OCI-LY3 (cell line): ENCODE measurements at regions not wholly inside any gene's neighbourhood (a gene's known extent, or its start where the extent isn't known, plus 50 kb on each side); places are given as distances from the start of the nearest gene placed in this dataset.

ENCODE experiments used
- H2AFZ ChIP-seq: fragments of 200-600, 300-600 bp; shearing (Covaris generic); 2 replicates; pipeline ENCODE4 v1.6.0; 2014; ENCODE audit warnings: antibody characterized with exemption, low read depth, low read length
- H3K27ac ChIP-seq: fragments of 200-600, 300-600 bp; sonication (generic); 2 replicates; pipeline ENCODE4 v1.5.1; 2014; ENCODE audit warnings: mild to moderate bottlenecking, low read length, moderate library complexity, mixed read lengths
- H3K27me3 ChIP-seq: fragments of 200-600, 300-600 bp; sonication (generic); 2 replicates; pipeline ENCODE4 v1.6.1; 2014; ENCODE audit warnings: low read depth, low read length, mixed read lengths
- H3K36me3 ChIP-seq: fragments of 200-600, 300-600 bp; sonication (generic); replicated peaks from 2 replicates; pipeline ENCODE3; 2014; ENCODE audit warnings: low read depth, low read length, mixed read lengths
- H3K4me1 ChIP-seq: fragments of 300-600, 200-600 bp; sonication (generic); 2 replicates; pipeline ENCODE4 v1.6.1; 2014; ENCODE audit warnings: low read length, mixed read lengths
- H3K4me2 ChIP-seq: fragments of 200-600, 300-600 bp; sonication (generic); 2 replicates; pipeline ENCODE4 v1.6.1; 2014; ENCODE audit warnings: low read length, mixed read lengths
- H3K4me3 ChIP-seq: fragments of 300-600, 200-600 bp; sonication (generic); 2 replicates; pipeline ENCODE4 v1.5.1; 2014; ENCODE audit warnings: antibody characterized with exemption, mild to moderate bottlenecking, low read length, moderate library complexity
- H3K79me2 ChIP-seq: fragments of 300-600, 200-600 bp; shearing (Covaris generic); 2 replicates; pipeline ENCODE4 v1.6.1; 2014; ENCODE audit warnings: mild to moderate bottlenecking, low read length, mixed read lengths
- H3K9ac ChIP-seq: fragments of 300-600, 200-600 bp; shearing (Covaris generic); 2 replicates; pipeline ENCODE4 v1.6.0; 2014; ENCODE audit warnings: mild to moderate bottlenecking, low read length, moderate library complexity
- H3K9me3 ChIP-seq: fragments of 200-600, 300-600 bp; shearing (Covaris generic); 2 replicates; pipeline ENCODE4 v1.6.1; 2014; ENCODE audit warnings: low read length, mixed read lengths; ENCODE audit not compliant: insufficient read depth
- H4K20me1 ChIP-seq: fragments of 200-600, 300-600 bp; sonication (generic); 2 replicates; pipeline ENCODE4 v1.6.1; 2016; ENCODE audit warnings: low read length, mixed read lengths; ENCODE audit not compliant: insufficient read depth
- EZH2phosphoT487 ChIP-seq: fragments of 200-600 bp; shearing (Covaris generic); IDR thresholded peaks from 2 replicates; pipeline ENCODE4 v1.6.1; 2018; ENCODE audit warnings: antibody characterized with exemption, mixed run types, low read depth
- TF ChIP-seq, protein P1 (sequence below): fragments of 200-600, 300-600 bp; sonication (generic); IDR thresholded peaks from 2 replicates; pipeline ENCODE4 v1.5.1; 2014; ENCODE audit warnings: antibody characterized with exemption, low read length, low read depth

DNA sequence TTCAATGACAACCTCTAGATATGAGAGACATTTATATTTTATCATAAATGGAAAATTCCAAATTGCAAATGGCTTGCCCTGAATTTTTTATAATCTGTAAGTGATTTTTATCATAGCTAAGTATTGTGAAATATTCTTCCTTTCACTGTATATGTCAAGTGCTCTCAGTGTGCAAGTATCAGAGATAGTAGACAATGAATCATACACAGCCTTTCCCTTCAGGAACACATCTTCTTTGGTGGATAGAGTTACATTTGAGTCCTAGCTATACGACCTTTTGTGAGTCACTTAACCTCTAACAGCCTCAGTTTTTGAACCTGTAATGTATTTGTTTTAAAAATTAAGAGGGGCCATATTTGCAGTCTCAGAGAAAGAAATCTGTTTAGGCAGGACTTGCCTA, 350.7 kb upstream of the SEL1L start:
- Histone ChIP-seq H3K36me3 (no peaks in the 10 kb centered on the region), H3K9ac (no peak overlapping the region), H3K4me1 (no peaks in the 10 kb centered on the region), H4K20me1 (no peaks in the 10 kb centered on the region), H3K27ac (no peak overlapping the region), H3K9me3 (no peaks in the 10 kb centered on the region), H3K4me3 (no peak overlapping the region), H3K27me3 (no peaks in the 10 kb centered on the region), H3K4me2 (no peak overlapping the region), H3K79me2 (no peaks in the 10 kb centered on the region), H2AFZ (no peak overlapping the region)
- no peak for TF ChIP-seq EZH2phosphoT487
- TF ChIP-seq, protein P1, sequence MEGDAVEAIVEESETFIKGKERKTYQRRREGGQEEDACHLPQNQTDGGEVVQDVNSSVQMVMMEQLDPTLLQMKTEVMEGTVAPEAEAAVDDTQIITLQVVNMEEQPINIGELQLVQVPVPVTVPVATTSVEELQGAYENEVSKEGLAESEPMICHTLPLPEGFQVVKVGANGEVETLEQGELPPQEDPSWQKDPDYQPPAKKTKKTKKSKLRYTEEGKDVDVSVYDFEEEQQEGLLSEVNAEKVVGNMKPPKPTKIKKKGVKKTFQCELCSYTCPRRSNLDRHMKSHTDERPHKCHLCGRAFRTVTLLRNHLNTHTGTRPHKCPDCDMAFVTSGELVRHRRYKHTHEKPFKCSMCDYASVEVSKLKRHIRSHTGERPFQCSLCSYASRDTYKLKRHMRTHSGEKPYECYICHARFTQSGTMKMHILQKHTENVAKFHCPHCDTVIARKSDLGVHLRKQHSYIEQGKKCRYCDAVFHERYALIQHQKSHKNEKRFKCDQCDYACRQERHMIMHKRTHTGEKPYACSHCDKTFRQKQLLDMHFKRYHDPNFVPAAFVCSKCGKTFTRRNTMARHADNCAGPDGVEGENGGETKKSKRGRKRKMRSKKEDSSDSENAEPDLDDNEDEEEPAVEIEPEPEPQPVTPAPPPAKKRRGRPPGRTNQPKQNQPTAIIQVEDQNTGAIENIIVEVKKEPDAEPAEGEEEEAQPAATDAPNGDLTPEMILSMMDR = no peak

DNA sequence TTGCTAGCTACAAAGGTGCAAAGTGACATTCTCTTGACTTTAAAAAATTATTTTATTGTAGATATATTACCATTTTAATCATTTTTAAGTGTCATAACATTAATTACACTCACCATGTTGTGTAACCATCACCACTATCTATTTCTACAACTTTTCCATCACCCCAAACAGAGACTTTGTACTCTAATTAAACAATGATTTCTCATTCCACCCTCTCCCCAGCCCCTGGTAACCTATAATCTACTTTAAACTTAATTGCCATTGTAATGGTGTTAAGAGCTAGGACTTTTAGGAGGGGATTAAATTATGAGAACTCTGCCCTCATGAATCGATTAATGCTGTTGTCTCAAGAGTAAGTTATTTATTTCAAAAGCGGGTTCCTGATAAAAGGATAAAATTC, 352.9 kb upstream of the SEL1L start:
- H4K20me1 ChIP-seq = no peaks in the 10 kb centered on the region
- no peak overlapping the region for H3K9ac ChIP-seq
- H3K9me3 ChIP-seq = no peaks in the 10 kb centered on the region
- H3K4me3 ChIP-seq = no peak overlapping the region
- H3K4me2 ChIP-seq = no peak overlapping the region
- H2AFZ ChIP-seq = no peak overlapping the region
- H3K79me2 ChIP-seq = no peaks in the 10 kb centered on the region
- H3K27me3 ChIP-seq = no peaks in the 10 kb centered on the region
- no peak overlapping the region for H3K27ac ChIP-seq
- no peaks in the 10 kb centered on the region for H3K36me3 ChIP-seq
- no peaks in the 10 kb centered on the region for H3K4me1 ChIP-seq
- TF ChIP-seq, protein P1 = no peak
- no peak for TF ChIP-seq EZH2phosphoT487

DNA sequence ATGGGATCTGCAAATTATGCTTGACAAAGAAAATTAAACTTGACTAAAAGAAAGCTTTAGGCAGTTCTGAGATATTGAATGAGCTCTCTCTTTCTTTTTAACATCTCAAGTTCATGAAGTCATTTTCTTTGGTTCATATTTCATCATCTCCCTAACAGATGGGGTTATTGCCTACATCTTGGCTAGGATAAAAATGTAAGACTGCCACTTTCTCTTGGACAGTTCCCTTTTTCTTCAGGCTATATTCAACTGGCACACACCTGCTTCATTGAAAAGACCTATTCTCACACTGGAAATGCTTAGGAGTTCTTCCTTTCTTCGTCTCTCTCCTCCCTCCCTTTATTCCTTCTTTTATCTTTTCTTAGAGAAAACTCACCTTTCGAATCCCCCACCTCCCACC, 355.9 kb upstream of the SEL1L start:
- Histone ChIP-seq H4K20me1 (no peaks in the 10 kb centered on the region), H3K4me2 (no peak overlapping the region), H3K36me3 (no peaks in the 10 kb centered on the region), H3K27ac (no peak overlapping the region), H3K4me3 (no peak overlapping the region), H3K4me1 (no peaks in the 10 kb centered on the region), H3K27me3 (no peaks in the 10 kb centered on the region), H3K9ac (no peak overlapping the region), H2AFZ (no peak overlapping the region), H3K9me3 (no peaks in the 10 kb centered on the region), H3K79me2 (no peaks in the 10 kb centered on the region)
- TF ChIP-seq EZH2phosphoT487 = no peak
- TF ChIP-seq, protein P1 = no peak

DNA sequence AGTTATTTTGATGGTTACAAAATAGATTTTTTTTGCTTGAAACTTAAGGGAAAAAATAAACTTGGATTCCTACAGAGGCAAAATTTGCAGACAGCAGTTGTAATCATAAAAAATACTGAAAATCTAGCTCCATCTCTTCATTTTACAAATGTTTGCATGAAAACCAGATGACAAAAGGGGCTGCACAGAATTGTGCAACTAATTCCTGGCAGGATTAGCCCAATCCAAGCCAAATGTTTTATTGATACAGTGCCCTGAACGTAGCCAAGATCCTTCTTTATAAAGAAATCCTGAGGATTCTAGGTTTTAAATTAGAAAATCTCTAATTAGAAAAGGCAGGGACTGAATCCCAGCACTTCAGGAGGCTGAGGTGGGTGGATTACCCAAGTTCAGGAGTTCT, 356.4 kb upstream of the SEL1L start:
- Histone ChIP-seq H3K4me3 (no peak overlapping the region), H3K79me2 (no peaks in the 10 kb centered on the region), H3K36me3 (no peaks in the 10 kb centered on the region), H4K20me1 (no peaks in the 10 kb centered on the region), H3K9me3 (no peaks in the 10 kb centered on the region), H3K27ac (no peak overlapping the region), H3K4me1 (no peaks in the 10 kb centered on the region), H3K9ac (no peak overlapping the region), H3K4me2 (no peak overlapping the region), H3K27me3 (no peaks in the 10 kb centered on the region), H2AFZ (no peak overlapping the region)
- TF ChIP-seq, protein P1 = no peak
- no peak for TF ChIP-seq EZH2phosphoT487
